ENCODE measurements at regions not wholly inside any gene's neighbourhood (a gene's known extent, or its start where the extent isn't known, plus 50 kb on each side); places are given as distances from the start of the nearest gene placed in this dataset.

DNA sequence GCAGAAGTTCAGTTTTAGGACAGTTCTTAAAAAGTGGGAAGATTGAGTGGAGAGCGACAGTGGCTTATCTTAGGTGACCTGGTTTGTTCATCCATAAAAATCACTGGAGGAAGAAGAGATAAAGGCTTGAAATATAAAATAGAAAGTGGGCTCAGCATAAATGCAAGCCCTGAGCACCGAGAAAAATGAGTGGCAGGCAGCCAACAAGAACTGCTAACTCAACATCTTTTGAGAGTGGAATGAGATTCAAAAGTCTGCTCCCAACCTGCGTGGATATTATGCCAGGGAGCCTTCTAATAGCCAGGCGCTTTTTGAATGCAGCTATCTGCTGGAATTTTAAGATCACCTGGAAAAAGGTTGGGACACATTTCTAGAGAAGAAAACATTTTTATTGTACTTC lies 666.5 kb downstream of the FLRT2 start:
- H3K9me3 Mint-ChIP-seq (ENCODE audit: unreplicated experiment), result peaks cover 3% of the 10 kb centered on the region
- Histone ChIP-seq H3K36me3 (ENCODE audit: insufficient read depth, low read length) (no peaks in the 10 kb centered on the region), H2AFZ (ENCODE audit: low read depth, low read length) (no peak overlapping the region), H3K27me3 (ENCODE audit: insufficient read depth, low read length) (no peaks in the 10 kb centered on the region), H4K20me1 (ENCODE audit: insufficient read depth, low read length) (no peaks in the 10 kb centered on the region), H3K9ac (ENCODE audit: low read length) (no peak overlapping the region), H3K79me2 (ENCODE audit: insufficient read depth, low read length) (no peaks in the 10 kb centered on the region), H3K4me1 (ENCODE audit: insufficient read depth, low read length) (no peaks in the 10 kb centered on the region), H3K4me3 (ENCODE audit: insufficient read depth, low read depth, low read length) (no peak overlapping the region), H3K9me3 (ENCODE audit: insufficient read depth, low read depth, low read length) (no peaks in the 10 kb centered on the region), H3K27ac (ENCODE audit: low read depth, low read length) (no peak overlapping the region), H3K4me2 (ENCODE audit: low read length) (no peak overlapping the region)
- FAIRE-seq, result no peak
- TF ChIP-seq, protein P1, sequence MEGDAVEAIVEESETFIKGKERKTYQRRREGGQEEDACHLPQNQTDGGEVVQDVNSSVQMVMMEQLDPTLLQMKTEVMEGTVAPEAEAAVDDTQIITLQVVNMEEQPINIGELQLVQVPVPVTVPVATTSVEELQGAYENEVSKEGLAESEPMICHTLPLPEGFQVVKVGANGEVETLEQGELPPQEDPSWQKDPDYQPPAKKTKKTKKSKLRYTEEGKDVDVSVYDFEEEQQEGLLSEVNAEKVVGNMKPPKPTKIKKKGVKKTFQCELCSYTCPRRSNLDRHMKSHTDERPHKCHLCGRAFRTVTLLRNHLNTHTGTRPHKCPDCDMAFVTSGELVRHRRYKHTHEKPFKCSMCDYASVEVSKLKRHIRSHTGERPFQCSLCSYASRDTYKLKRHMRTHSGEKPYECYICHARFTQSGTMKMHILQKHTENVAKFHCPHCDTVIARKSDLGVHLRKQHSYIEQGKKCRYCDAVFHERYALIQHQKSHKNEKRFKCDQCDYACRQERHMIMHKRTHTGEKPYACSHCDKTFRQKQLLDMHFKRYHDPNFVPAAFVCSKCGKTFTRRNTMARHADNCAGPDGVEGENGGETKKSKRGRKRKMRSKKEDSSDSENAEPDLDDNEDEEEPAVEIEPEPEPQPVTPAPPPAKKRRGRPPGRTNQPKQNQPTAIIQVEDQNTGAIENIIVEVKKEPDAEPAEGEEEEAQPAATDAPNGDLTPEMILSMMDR (IDR thresholded peaks at IDR 0.05; ENCODE audit: insufficient read depth, low read depth, low read length), result no peak
- no peak for TF ChIP-seq EZH2 (IDR thresholded peaks at IDR 0.05; ENCODE audit: insufficient read depth, low read length)
- no peak for DNase-seq (ENCODE audit: low read depth)
- no peak overlapping the region for H3K27ac Mint-ChIP-seq (ENCODE audit: unreplicated experiment)
- H3K36me3 Mint-ChIP-seq (ENCODE audit: low read depth, unreplicated experiment), result no peaks in the 10 kb centered on the region
- H3K4me3 Mint-ChIP-seq (ENCODE audit: unreplicated experiment), result no peak overlapping the region
- H3K4me1 Mint-ChIP-seq (ENCODE audit: low read depth, unreplicated experiment), result no peaks in the 10 kb centered on the region
- no peaks in the 10 kb centered on the region for H3K27me3 Mint-ChIP-seq (ENCODE audit: low read depth, unreplicated experiment)

DNA sequence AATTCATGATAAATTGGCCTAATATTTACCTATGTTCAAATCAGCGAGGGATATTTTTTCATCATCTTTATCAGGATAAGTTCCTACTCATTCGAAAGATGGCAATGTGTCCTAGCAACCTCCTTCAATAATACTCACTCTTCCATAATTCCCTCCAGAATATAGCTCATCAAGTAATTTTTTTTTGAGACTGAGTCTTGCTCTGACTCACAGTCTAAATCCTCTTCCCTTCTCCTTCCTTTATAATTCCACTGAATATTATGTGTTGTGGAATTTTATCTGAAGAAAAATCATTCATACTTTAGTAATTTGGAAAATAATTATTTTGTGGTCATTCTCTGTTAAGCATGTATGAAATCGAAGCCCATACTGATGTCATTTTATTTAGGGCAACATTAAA lies 663.8 kb downstream of the FLRT2 start:
- Histone ChIP-seq H3K4me2 (ENCODE audit: low read length) (no peak overlapping the region), H4K20me1 (ENCODE audit: insufficient read depth, low read length) (no peaks in the 10 kb centered on the region), H3K4me1 (ENCODE audit: insufficient read depth, low read length) (no peaks in the 10 kb centered on the region), H3K9me3 (ENCODE audit: insufficient read depth, low read depth, low read length) (peaks cover 4% of the 10 kb centered on the region), H3K79me2 (ENCODE audit: insufficient read depth, low read length) (no peaks in the 10 kb centered on the region), H3K4me3 (ENCODE audit: insufficient read depth, low read depth, low read length) (no peak overlapping the region), H3K27ac (ENCODE audit: low read depth, low read length) (no peak overlapping the region), H3K36me3 (ENCODE audit: insufficient read depth, low read length) (no peaks in the 10 kb centered on the region), H2AFZ (ENCODE audit: low read depth, low read length) (no peak overlapping the region), H3K27me3 (ENCODE audit: insufficient read depth, low read length) (no peaks in the 10 kb centered on the region), H3K9ac (ENCODE audit: low read length) (no peak overlapping the region)
- DNase-seq (ENCODE audit: low read depth) (no peak), FAIRE-seq (no peak)
- Mint-ChIP-seq H3K27me3 (ENCODE audit: low read depth, unreplicated experiment) (no peaks in the 10 kb centered on the region), H3K4me1 (ENCODE audit: low read depth, unreplicated experiment) (no peaks in the 10 kb centered on the region), H3K27ac (ENCODE audit: unreplicated experiment) (no peak overlapping the region), H3K9me3 (ENCODE audit: unreplicated experiment) (peaks cover under 1% of the 10 kb centered on the region), H3K36me3 (ENCODE audit: low read depth, unreplicated experiment) (no peaks in the 10 kb centered on the region), H3K4me3 (ENCODE audit: unreplicated experiment) (no peak overlapping the region)
- TF ChIP-seq EZH2 (IDR thresholded peaks at IDR 0.05; ENCODE audit: insufficient read depth, low read length), result no peak
- TF ChIP-seq, protein P1 (IDR thresholded peaks at IDR 0.05; ENCODE audit: insufficient read depth, low read depth, low read length), result no peak

DNA sequence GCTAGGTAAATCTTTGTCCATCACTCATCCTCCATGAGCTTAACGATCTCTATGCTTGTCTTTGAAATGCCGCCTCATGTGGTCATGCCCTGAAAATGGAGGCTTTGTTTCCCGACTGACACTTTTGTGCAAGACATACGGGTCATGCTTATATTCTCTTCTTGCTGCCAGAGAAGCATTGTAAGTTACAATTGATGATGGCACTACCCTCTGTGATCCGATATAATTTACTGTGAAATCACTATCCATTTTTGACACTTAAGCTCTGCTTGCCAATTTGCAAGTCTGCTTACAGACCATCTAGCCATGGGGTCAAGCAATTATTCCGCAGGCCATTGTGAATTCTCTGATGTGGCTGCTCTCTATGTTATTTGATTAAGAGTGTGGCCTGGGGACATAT lies 650.0 kb downstream of the FLRT2 start:
- Histone ChIP-seq H3K9me3 (ENCODE audit: insufficient read depth, low read depth, low read length) (no peaks in the 10 kb centered on the region), H4K20me1 (ENCODE audit: insufficient read depth, low read length) (no peaks in the 10 kb centered on the region)
- DNase-seq (ENCODE audit: low read depth), result no peak

More for the DNA sequence above, 650.0 kb downstream of the FLRT2 start:
- Histone ChIP-seq H3K79me2 (ENCODE audit: insufficient read depth, low read length) (no peaks in the 10 kb centered on the region), H3K4me1 (ENCODE audit: insufficient read depth, low read length) (no peaks in the 10 kb centered on the region), H2AFZ (ENCODE audit: low read depth, low read length) (no peak overlapping the region), H3K4me3 (ENCODE audit: insufficient read depth, low read depth, low read length) (no peak overlapping the region), H3K9ac (ENCODE audit: low read length) (no peak overlapping the region), H3K27ac (ENCODE audit: low read depth, low read length) (no peak overlapping the region), H3K36me3 (ENCODE audit: insufficient read depth, low read length) (no peaks in the 10 kb centered on the region), H3K27me3 (ENCODE audit: insufficient read depth, low read length) (no peaks in the 10 kb centered on the region), H3K4me2 (ENCODE audit: low read length) (no peak overlapping the region)
- no peak overlapping the region for H3K27ac Mint-ChIP-seq (ENCODE audit: unreplicated experiment)
- no peaks in the 10 kb centered on the region for H3K36me3 Mint-ChIP-seq (ENCODE audit: low read depth, unreplicated experiment)
- H3K27me3 Mint-ChIP-seq (ENCODE audit: low read depth, unreplicated experiment), result no peaks in the 10 kb centered on the region
- no peak overlapping the region for H3K4me3 Mint-ChIP-seq (ENCODE audit: unreplicated experiment)
- no peak for FAIRE-seq
- TF ChIP-seq, protein P1 (IDR thresholded peaks at IDR 0.05; ENCODE audit: insufficient read depth, low read depth, low read length), result no peak
- no peak for TF ChIP-seq EZH2 (IDR thresholded peaks at IDR 0.05; ENCODE audit: insufficient read depth, low read length)
- H3K9me3 Mint-ChIP-seq (ENCODE audit: unreplicated experiment), result no peaks in the 10 kb centered on the region
- no peaks in the 10 kb centered on the region for H3K4me1 Mint-ChIP-seq (ENCODE audit: low read depth, unreplicated experiment)
